Parathyroid adenoma (tissue), 2 donors: ENCODE measurements at regions not wholly inside any gene's neighbourhood (a gene's known extent, or its start where the extent isn't known, plus 50 kb on each side); places are given as distances from the start of the nearest gene placed in this dataset.
A peak's percentile ranks its signal among the peaks of the same experiment; 100 is the strongest.

ENCODE experiments used
- H2AFZ ChIP-seq: fragments of 300-600 bp; sonication (generic); one replicate; pipeline ENCODE4 v1.7.0; 2017; ENCODE audit warnings: antibody characterized with exemption, mild to moderate bottlenecking
- H3K27ac ChIP-seq: fragments of 300-600 bp; sonication (generic); one replicate; pipeline ENCODE4 v1.7.0; 2017
- H3K27me3 ChIP-seq: fragments of 300-600 bp; sonication (generic); one replicate; pipeline ENCODE4 v1.7.0; 2017; ENCODE audit warnings: low read length; ENCODE audit not compliant: control insufficient read depth, insufficient read depth
- H3K36me3 ChIP-seq: fragments of 300-600 bp; sonication (generic); one replicate; pipeline ENCODE4 v1.7.0; 2017; ENCODE audit warnings: low read length; ENCODE audit not compliant: control insufficient read depth, insufficient read depth
- H3K4me1 ChIP-seq: fragments of 300-600 bp; sonication (generic); one replicate; pipeline ENCODE4 v1.7.0; 2017; ENCODE audit warnings: control low read depth
- H3K4me2 ChIP-seq: fragments of 300-600 bp; sonication (generic); one replicate; pipeline ENCODE4 v1.7.0; 2017; ENCODE audit warnings: low read length
- H3K4me3 ChIP-seq: fragments of 300-600 bp; sonication (generic); one replicate; pipeline ENCODE4 v1.7.0; 2017; ENCODE audit warnings: low read depth, low read length
- H3K79me2 ChIP-seq: fragments of 300-600 bp; sonication (generic); one replicate; pipeline ENCODE4 v1.7.0; 2017; ENCODE audit warnings: control low read depth
- H3K9ac ChIP-seq: fragments of 300-600 bp; sonication (generic); one replicate; pipeline ENCODE4 v1.7.0; 2017; ENCODE audit warnings: mild to moderate bottlenecking
- H3K9me3 ChIP-seq: fragments of 300-600 bp; sonication (generic); one replicate; pipeline ENCODE4 v1.7.0; 2017; ENCODE audit warnings: low read length; ENCODE audit not compliant: control insufficient read depth
- TF ChIP-seq, protein P1 (sequence below): fragments of 300-600 bp; sonication (generic); IDR thresholded peaks from one replicate; pipeline ENCODE4 v1.7.0; 2017; ENCODE audit warnings: antibody characterized with exemption, mild to moderate bottlenecking
- donor health status: primary hyperparathyroidism.

DNA sequence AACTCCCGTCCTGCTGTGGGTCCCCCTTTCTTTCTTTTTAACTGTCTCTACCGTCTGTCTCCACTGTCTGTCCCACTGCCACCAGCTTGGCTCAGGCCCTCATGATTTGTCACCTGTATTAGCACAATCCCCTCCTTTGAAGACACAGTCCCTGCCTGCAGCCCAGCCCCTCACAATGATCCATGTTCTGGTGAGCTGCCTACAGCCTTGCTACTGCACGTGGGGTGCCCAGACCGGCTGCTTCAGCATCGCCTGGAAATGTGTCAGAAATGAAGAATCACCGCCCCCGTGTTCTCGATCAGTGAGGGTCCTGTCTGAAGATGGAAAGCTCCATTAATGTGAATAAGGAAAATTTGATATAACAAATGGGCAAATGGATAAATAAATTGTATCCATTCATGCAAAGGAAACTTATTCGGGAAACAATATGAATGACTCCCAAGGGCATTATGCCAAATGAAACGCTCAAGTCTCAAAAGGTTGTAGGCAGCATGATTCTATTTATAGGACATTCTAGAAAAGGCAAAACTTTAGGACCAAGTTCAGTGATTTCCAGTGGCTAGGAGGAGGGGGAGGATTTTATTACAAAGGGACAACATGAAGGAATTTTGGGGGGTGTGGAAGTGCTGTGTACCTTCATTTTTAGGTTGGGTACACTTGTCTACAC is 59.4 kb upstream of the CD83 start:
- H3K4me1 ChIP-seq: no peaks in the 10 kb centered on the region
- H3K9ac ChIP-seq: no peak overlapping the region
- H3K27me3 ChIP-seq: no peaks in the 10 kb centered on the region
- TF ChIP-seq, protein P1, sequence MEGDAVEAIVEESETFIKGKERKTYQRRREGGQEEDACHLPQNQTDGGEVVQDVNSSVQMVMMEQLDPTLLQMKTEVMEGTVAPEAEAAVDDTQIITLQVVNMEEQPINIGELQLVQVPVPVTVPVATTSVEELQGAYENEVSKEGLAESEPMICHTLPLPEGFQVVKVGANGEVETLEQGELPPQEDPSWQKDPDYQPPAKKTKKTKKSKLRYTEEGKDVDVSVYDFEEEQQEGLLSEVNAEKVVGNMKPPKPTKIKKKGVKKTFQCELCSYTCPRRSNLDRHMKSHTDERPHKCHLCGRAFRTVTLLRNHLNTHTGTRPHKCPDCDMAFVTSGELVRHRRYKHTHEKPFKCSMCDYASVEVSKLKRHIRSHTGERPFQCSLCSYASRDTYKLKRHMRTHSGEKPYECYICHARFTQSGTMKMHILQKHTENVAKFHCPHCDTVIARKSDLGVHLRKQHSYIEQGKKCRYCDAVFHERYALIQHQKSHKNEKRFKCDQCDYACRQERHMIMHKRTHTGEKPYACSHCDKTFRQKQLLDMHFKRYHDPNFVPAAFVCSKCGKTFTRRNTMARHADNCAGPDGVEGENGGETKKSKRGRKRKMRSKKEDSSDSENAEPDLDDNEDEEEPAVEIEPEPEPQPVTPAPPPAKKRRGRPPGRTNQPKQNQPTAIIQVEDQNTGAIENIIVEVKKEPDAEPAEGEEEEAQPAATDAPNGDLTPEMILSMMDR: no peak
- H3K79me2 ChIP-seq: no peaks in the 10 kb centered on the region
- no peak overlapping the region for H3K27ac ChIP-seq
- no peak overlapping the region for H3K4me3 ChIP-seq
- no peak overlapping the region for H3K4me2 ChIP-seq
- H2AFZ ChIP-seq: no peak overlapping the region
- no peaks in the 10 kb centered on the region for H3K36me3 ChIP-seq
- no peaks in the 10 kb centered on the region for H3K9me3 ChIP-seq

DNA sequence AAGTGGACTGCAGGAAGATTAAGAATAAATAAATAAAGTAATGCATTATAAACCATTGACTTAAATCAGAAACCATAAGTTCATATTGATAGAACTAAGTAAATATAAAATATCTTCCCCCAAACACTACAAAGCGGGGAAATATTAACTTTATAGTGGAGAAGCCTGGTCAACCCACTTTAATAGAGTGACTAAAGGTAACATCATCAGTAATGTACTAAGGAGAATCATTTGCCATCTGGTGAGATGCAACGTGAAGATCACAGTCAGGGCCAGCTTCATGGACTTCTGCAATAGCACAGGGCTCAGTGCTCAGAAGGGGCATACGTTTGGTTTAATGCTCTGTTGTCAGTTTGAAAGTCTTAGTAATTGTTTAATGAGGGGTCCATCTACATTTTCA is 58.8 kb upstream of the CD83 start:
- no peak overlapping the region for H2AFZ ChIP-seq
- H3K4me2 ChIP-seq: no peak overlapping the region
- no peak overlapping the region for H3K4me3 ChIP-seq
- TF ChIP-seq, protein P1: no peak
- no peaks in the 10 kb centered on the region for H3K36me3 ChIP-seq
- H3K79me2 ChIP-seq: no peaks in the 10 kb centered on the region
- no peak overlapping the region for H3K27ac ChIP-seq
- H3K27me3 ChIP-seq: no peaks in the 10 kb centered on the region
- no peaks in the 10 kb centered on the region for H3K4me1 ChIP-seq
- H3K9ac ChIP-seq: no peak overlapping the region
- no peaks in the 10 kb centered on the region for H3K9me3 ChIP-seq

- Histone ChIP-seq H3K36me3 (no peaks in the 10 kb centered on the region), H3K4me2 (peak overlapping the region; percentile 21), H3K27ac (no peak overlapping the region), H3K9ac (no peak overlapping the region), H3K27me3 (no peaks in the 10 kb centered on the region), H3K4me3 (no peak overlapping the region), H3K9me3 (no peaks in the 10 kb centered on the region), H3K4me1 (no peaks in the 10 kb centered on the region), H2AFZ (no peak overlapping the region), H3K79me2 (no peaks in the 10 kb centered on the region)
- TF ChIP-seq, protein P1: no peak
These were observed 57.7 kb upstream of the CD83 start for GRCh38 chr6:14059791-14060436.

GRCh38 chr6:14060971-14061370 is 56.6 kb upstream of the CD83 start:
- peak overlapping the region; percentile 21 for H3K4me2 ChIP-seq
- no peaks in the 10 kb centered on the region for H3K27me3 ChIP-seq
- H3K79me2 ChIP-seq: no peaks in the 10 kb centered on the region
- TF ChIP-seq, protein P1: no peak
- H3K36me3 ChIP-seq: no peaks in the 10 kb centered on the region
- H2AFZ ChIP-seq: no peak overlapping the region
- H3K9me3 ChIP-seq: no peaks in the 10 kb centered on the region
- no peaks in the 10 kb centered on the region for H3K4me1 ChIP-seq
- no peak overlapping the region for H3K4me3 ChIP-seq
- no peak overlapping the region for H3K9ac ChIP-seq
- H3K27ac ChIP-seq: no peak overlapping the region

GRCh38 chr6:14061643-14062042 is 55.9 kb upstream of the CD83 start:
- H3K4me3 ChIP-seq: no peak overlapping the region
- no peaks in the 10 kb centered on the region for H3K79me2 ChIP-seq
- TF ChIP-seq, protein P1: no peak

More at GRCh38 chr6:14061643-14062042, 55.9 kb upstream of the CD83 start:
- Histone ChIP-seq H2AFZ (no peak overlapping the region), H3K4me2 (no peak overlapping the region), H3K27ac (no peak overlapping the region), H3K4me1 (no peaks in the 10 kb centered on the region), H3K36me3 (no peaks in the 10 kb centered on the region), H3K27me3 (no peaks in the 10 kb centered on the region), H3K9ac (no peak overlapping the region), H3K9me3 (no peaks in the 10 kb centered on the region)
